SK-N-DZ (cell line): ENCODE measurements at regions not wholly inside any gene's neighbourhood (a gene's known extent, or its start where the extent isn't known, plus 50 kb on each side); places are given as distances from the start of the nearest gene placed in this dataset.
"Not testable (repeated sequence)": the region's sequence is repeated elsewhere in the genome, so short reads cannot be mapped to it uniquely, and the experiment has no call there.

Experiments
- DNase-seq: peaks from one replicate; pipeline ENCODE4 v3.0.0-alpha.2; 2015; ENCODE audit warnings: low spot score

- DNase-seq: no peak
These were observed 181.8 kb upstream of the OLFM3 start for GRCh38 chr1:102178480-102178879.

- DNase-seq: no peak
These were observed 177.6 kb upstream of the OLFM3 start for GRCh38 chr1:102174259-102174863.

GRCh38 chr1:102172200-102172599, 175.5 kb upstream of the OLFM3 start:
- DNase-seq: no peak

GRCh38 chr1:102163799-102164198, 167.1 kb upstream of the OLFM3 start:
- DNase-seq: no peak

GRCh38 chr1:102151242-102151641, 154.5 kb upstream of the OLFM3 start:
- DNase-seq: no peak

- no peak for DNase-seq
These were observed 124.2 kb upstream of the OLFM3 start for GRCh38 chr1:102120910-102121309.

- DNase-seq: no peak
These were observed 121.4 kb upstream of the OLFM3 start for GRCh38 chr1:102118150-102118549.

- DNase-seq: no peak
These were observed 113.9 kb upstream of the OLFM3 start for GRCh38 chr1:102110586-102110985.

- not testable (repeated sequence) for DNase-seq
These were observed 112.8 kb upstream of the OLFM3 start for GRCh38 chr1:102109493-102109892.

GRCh38 chr1:102107441-102107840, 110.7 kb upstream of the OLFM3 start:
- DNase-seq: no peak

GRCh38 chr1:102105931-102106550, 109.3 kb upstream of the OLFM3 start:
- DNase-seq: no peak

GRCh38 chr1:102103646-102104045, 106.9 kb upstream of the OLFM3 start:
- no peak for DNase-seq

- DNase-seq: no peak
These were observed 105.6 kb upstream of the OLFM3 start for GRCh38 chr1:102102276-102102780.

GRCh38 chr1:102100666-102101065, 103.9 kb upstream of the OLFM3 start:
- DNase-seq: no peak

GRCh38 chr1:102099916-102100315, 103.2 kb upstream of the OLFM3 start:
- no peak for DNase-seq

- no peak for DNase-seq
These were observed 101.8 kb upstream of the OLFM3 start for GRCh38 chr1:102098536-102098935.

- DNase-seq: no peak
These were observed 101.4 kb upstream of the OLFM3 start for GRCh38 chr1:102098081-102098480.

- DNase-seq: no peak
These were observed 100.7 kb upstream of the OLFM3 start for GRCh38 chr1:102097451-102097850.

GRCh38 chr1:102096162-102096561, 99.4 kb upstream of the OLFM3 start:
- no peak for DNase-seq

GRCh38 chr1:102089791-102090190, 93.1 kb upstream of the OLFM3 start:
- no peak for DNase-seq

GRCh38 chr1:102085896-102086295, 89.2 kb upstream of the OLFM3 start:
- no peak for DNase-seq

- no peak for DNase-seq
These were observed 88.2 kb upstream of the OLFM3 start for GRCh38 chr1:102084771-102085535.

GRCh38 chr1:102083192-102083591, 86.5 kb upstream of the OLFM3 start:
- DNase-seq: no peak
